Body of pancreas (tissue), 4 donors: ENCODE measurements at regions not wholly inside any gene's neighbourhood (a gene's known extent, or its start where the extent isn't known, plus 50 kb on each side); places are given as distances from the start of the nearest gene placed in this dataset.

Experiments used
- POLR2A ChIP-seq, 3 donors: fragments of 450-650 bp; IDR thresholded peaks; one replicate each; pipeline ENCODE4 v1.6.1; 2016; ENCODE audit warnings: antibody characterized with exemption in 3 of 3, mild to moderate bottlenecking in 2 of 3
- TF ChIP-seq, protein P1 (sequence below), 7 experiments: fragments of 450-650 bp in 4 of 7; fragments of 200-600 bp in 3 of 7; sonication (generic) in 3 of 7; IDR thresholded peaks; one replicate each; pipeline ENCODE4 v1.5.1; 2016 to 2019; ENCODE audit warnings: antibody characterized with exemption in 7 of 7

DNA sequence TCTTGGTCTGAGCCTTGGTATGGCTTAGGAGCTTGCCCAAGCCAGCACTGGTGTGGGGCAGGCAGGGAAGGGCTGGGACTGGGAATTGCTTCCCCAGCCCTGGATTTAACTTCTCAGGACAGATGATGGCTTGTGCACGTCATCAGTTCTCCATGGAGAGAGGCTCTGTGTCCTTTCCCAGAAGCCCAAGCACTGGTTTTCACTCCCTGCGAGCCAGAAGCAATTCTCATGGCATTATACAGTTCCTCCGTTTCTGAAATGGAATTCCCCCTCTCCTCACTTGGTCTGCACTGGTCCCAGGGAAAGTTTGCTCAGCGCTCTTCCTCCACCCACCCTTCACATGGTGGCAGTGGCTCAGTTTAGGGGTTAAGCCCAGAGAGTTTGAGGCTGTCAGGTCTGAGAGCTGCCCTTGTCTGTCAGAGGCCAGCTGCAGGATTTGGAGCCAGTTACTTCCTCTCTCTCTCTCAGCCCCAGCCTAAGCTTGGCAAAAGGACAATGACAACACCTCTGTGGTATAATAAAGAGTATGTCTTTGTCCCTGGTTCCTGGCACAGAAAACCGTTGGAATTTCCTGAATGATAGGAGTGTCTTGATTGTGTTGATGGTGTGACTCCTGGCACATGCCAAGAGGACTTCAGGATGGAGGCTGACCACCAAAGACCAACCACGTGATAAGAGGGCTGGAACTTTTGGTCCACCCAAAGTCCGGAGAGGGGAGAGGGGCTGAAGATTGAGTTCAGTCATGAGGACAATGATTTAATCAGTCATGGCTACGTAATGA, 219.6 kb upstream of the TNRC6C start:
- TF ChIP-seq, protein P1, sequence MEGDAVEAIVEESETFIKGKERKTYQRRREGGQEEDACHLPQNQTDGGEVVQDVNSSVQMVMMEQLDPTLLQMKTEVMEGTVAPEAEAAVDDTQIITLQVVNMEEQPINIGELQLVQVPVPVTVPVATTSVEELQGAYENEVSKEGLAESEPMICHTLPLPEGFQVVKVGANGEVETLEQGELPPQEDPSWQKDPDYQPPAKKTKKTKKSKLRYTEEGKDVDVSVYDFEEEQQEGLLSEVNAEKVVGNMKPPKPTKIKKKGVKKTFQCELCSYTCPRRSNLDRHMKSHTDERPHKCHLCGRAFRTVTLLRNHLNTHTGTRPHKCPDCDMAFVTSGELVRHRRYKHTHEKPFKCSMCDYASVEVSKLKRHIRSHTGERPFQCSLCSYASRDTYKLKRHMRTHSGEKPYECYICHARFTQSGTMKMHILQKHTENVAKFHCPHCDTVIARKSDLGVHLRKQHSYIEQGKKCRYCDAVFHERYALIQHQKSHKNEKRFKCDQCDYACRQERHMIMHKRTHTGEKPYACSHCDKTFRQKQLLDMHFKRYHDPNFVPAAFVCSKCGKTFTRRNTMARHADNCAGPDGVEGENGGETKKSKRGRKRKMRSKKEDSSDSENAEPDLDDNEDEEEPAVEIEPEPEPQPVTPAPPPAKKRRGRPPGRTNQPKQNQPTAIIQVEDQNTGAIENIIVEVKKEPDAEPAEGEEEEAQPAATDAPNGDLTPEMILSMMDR (IDR thresholded peaks at IDR 0.05), result no peak
- no peak for TF ChIP-seq POLR2A (IDR thresholded peaks at IDR 0.05)
